GM23248 (cell line): ENCODE measurements at regions not wholly inside any gene's neighbourhood (a gene's known extent, or its start where the extent isn't known, plus 50 kb on each side); places are given as distances from the start of the nearest gene placed in this dataset.

ENCODE experiments used
- EZH2 ChIP-seq: fragments of 200-600 bp; sonication (generic); IDR thresholded peaks from 2 replicates; pipeline ENCODE4 v1.6.1; 2018; ENCODE audit warnings: antibody characterized with exemption, mild to moderate bottlenecking; ENCODE audit not compliant: insufficient read depth, poor library complexity, severe bottlenecking
- EZH2phosphoT487 ChIP-seq: fragments of 200-600 bp; sonication (generic); IDR thresholded peaks from 2 replicates; pipeline ENCODE4 v1.6.1; 2018; ENCODE audit warnings: antibody characterized with exemption, moderate library complexity, mild to moderate bottlenecking, low read depth; ENCODE audit not compliant: insufficient read depth

DNA sequence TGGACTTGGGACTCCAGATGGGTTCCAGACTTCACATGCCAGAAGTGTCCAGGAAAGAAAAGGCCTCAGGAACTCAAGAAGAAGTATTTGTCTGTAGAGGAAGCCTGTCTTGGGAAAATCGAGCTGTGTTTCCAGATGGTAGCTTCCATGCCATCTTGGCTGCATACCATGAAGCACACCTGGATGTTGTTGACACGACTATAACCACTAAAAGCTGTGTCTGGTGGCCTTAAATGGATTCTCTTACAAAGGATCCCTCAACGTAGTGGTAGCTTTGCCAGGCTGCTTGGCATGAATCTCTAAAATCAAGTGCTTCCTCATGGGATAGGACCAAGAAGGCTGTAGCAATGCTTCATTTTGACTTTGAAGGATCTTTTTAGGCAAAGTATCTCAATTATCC lies 313.4 kb upstream of the BOD1L1 start:
- TF ChIP-seq EZH2phosphoT487, result no peak
- TF ChIP-seq EZH2, result no peak
